HG03039 (cell line): ENCODE measurements at regions not wholly inside any gene's neighbourhood (a gene's known extent, or its start where the extent isn't known, plus 50 kb on each side); places are given as distances from the start of the nearest gene placed in this dataset.
A peak's percentile ranks its signal among the peaks of the same experiment; 100 is the strongest.
"Not testable (repeated sequence)": the region's sequence is repeated elsewhere in the genome, so short reads cannot be mapped to it uniquely, and the experiment has no call there.

Experiments
- ATAC-seq: cut with Tn5 transposase; IDR thresholded peaks from one replicate; pipeline ENCODE4 v1.9.1; 2021; ENCODE audit warnings: mild to moderate bottlenecking, moderate library complexity; ENCODE audit not compliant: unreplicated experiment

DNA sequence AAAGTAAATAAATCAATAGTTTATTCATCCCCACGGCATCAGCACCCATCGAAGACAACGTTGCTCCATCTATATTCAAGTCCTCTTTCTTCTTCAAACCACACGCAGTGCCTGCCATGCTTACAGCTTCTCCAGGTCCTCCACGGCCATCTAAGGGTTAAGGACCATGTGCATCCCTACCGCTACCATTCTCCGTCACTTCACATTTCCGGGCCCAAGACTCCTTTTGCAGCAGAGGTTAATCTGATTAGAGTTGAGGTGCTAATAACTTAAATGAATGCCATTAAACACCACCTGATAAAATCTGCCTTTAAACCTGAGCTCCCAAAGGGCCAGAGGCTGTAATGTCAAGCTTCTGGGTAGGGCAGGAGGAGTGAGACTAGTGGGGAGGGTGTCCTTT, 79.7 kb upstream of the CCND2 start:
- no peak for ATAC-seq

- ATAC-seq: no peak
These were observed 81.9 kb upstream of the CCND2 start for GRCh38 chr12:4191642-4192041.

- ATAC-seq: no peak
These were observed 82.4 kb upstream of the CCND2 start for GRCh38 chr12:4191149-4191548.

- no peak for ATAC-seq
These were observed 83.0 kb upstream of the CCND2 start for GRCh38 chr12:4190366-4191063.

DNA sequence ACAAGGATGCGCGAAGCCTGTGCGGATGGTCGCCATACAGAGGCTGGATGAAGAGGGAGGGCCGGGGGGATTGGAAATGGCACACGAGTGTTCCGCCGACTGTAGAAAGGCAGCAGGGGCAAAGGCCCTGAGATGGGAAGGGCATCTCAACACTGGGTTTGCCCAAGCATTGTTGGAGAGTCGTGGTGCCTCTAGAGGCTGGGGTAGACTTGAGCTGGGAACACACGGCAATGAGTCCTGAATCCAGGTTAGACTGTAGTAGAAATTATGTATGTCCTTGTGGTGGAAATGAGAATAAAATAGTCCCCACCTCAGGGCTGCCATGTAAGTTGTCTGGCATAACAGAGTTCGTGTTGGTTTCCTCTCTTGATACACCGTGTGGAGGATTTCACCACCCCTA, 83.8 kb upstream of the CCND2 start:
- no peak for ATAC-seq

- no peak for ATAC-seq
These were observed 85.6 kb upstream of the CCND2 start for GRCh38 chr12:4187916-4188315.

- ATAC-seq: not testable (repeated sequence)
These were observed 86.2 kb upstream of the CCND2 start for GRCh38 chr12:4187315-4187714.

DNA sequence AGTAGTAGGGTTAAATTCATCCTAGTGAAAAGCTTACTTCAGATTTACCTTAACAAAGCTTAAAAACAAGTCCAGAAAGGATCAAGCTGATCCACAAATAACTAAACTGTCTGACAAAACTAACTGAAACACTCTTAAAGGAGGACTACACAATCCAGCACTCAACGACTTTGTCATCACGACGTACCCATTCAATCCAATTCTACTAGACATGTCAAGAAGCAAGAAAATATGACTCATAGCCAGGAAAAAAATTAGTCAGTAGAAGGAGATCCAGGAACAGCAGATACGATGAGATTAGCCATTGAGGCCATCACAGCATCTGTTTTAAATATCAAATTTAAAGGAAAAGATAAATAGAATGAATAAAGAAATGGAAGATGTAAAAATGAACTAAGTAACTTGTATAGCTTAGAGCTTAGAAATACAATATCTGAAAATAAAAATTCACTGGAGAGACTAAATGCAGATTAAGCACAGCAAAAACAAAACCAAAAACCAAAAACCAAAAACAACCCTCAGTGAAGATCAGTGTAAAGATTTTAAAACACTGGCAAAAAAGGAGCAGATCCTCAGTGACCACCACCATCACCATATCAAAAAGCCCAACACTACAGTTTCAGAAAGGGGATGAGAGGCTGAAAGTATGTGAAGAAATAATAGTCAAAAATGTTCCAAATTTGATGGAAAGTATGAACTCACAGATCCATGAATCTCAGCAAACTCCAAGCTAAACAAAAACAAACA, 95.0 kb upstream of the CCND2 start:
- ATAC-seq: no peak

- ATAC-seq: no peak
These were observed 96.3 kb upstream of the CCND2 start for GRCh38 chr12:4177262-4177661.

DNA sequence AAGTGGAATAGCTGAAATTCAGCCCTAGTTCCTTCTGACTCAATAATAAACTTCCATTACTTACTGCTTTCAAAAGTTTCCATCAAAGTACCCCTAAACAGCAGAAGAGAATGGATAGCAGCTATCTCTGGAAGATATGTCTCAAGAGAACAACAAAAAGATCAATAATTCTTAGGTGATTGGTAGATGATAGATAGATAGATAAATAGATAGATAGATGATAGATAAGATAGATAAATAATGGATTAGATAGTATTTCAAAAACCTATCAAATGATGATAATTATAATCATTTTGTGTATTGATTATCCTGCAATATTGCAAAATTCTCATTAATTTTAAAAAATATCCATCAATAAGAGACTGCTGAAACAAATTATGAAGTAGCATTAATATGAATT, 97.4 kb upstream of the CCND2 start:
- ATAC-seq: no peak

- no peak for ATAC-seq
These were observed 99.1 kb upstream of the CCND2 start for GRCh38 chr12:4174417-4174816.

- no peak for ATAC-seq
These were observed 100.6 kb upstream of the CCND2 start for GRCh38 chr12:4172999-4173398.

- no peak for ATAC-seq
These were observed 101.8 kb upstream of the CCND2 start for GRCh38 chr12:4171742-4172141.

- no peak for ATAC-seq
These were observed 103.6 kb upstream of the CCND2 start for GRCh38 chr12:4169959-4170358.

GRCh38 chr12:4169531-4169930, 104.0 kb upstream of the CCND2 start:
- no peak for ATAC-seq

GRCh38 chr12:4168036-4168435, 105.5 kb upstream of the CCND2 start:
- no peak for ATAC-seq

- ATAC-seq: peak; percentile 51
These were observed 108.7 kb upstream of the CCND2 start for GRCh38 chr12:4164559-4165558.

- ATAC-seq: no peak
These were observed 109.4 kb upstream of the CCND2 start for GRCh38 chr12:4164188-4164558.

GRCh38 chr12:4161718-4162117, 111.8 kb upstream of the CCND2 start:
- no peak for ATAC-seq

DNA sequence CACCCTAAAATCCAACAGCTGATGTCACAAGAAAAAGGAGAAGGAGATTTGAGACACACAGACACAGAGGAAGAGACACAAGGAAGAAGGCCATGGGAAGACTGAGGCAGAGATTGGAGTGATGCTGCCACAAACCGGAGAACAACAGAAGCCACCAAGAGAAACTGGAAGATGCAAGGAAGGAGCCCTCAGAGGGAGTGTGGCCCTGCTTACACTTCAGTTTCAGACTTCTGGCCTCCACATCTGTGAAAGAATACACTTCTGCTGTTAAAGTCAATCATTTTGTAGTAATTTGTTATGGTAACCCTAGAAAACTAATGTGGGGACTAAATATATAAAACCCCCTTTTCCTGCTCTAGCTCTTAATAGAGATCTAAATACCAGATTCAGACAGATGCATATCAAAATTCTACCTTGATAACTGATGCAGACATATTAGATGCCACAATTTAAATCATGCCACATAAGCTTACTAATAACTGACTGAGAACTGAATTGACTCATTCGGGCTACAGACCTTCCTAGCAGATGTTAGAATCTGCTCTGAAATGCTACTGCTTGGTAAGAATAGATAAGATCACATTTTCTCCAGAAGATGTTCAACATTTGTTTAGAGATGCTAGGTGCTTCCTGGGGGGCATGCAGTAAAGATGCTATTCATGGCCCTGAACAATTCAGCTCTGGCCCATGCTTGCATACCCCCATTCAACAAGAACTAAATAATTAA, 113.1 kb upstream of the CCND2 start:
- no peak for ATAC-seq

GRCh38 chr12:4159851-4160250, 113.7 kb upstream of the CCND2 start:
- ATAC-seq: no peak
